GM13977 (cell line): ENCODE measurements at regions not wholly inside any gene's neighbourhood (a gene's known extent, or its start where the extent isn't known, plus 50 kb on each side); places are given as distances from the start of the nearest gene placed in this dataset.

Source experiments
- DNase-seq: peaks from one replicate; pipeline ENCODE4 v3.0.0; 2012; ENCODE audit warnings: low spot score
- CTCF ChIP-seq: IDR thresholded peaks from 2 replicates; pipeline ENCODE4 v1.5.1; 2012; ENCODE audit warnings: mild to moderate bottlenecking, control low read depth; ENCODE audit not compliant: insufficient read depth; ENCODE audit errors: extremely low read depth, missing control alignments
- in situ Hi-C: fragments of 300-500 bp; cut with MboI; formaldehyde crosslinking; loops from one replicate; pipeline ENCODE4 v1.12.0; 2022; ENCODE audit warnings: low sequenced_read_pairs, low pct_unique_long_range_greater_than_20kb, mixed read lengths, inconsistent platforms; ENCODE audit not compliant: unreplicated experiment

DNA sequence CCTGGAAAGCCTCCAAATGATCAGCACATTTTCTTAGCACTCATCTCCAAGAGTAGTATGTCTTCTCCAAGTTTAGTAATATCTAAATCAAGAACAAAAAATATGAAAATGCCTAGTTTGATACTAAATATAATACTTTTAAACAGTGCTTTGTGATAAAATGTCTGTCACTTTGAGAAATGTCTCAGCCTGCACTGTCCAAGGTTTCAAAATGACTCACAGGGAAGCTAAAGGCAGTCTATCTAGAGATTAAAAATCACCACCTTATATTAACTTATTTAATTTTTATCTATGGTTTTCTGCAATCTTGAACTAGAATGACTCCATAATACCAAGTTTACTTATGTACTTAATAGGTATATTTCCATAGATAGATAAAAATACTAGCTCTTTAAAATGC is 633.0 kb upstream of the C9orf72 start:
- no peak for DNase-seq
- no peak for TF ChIP-seq CTCF
- in situ Hi-C loops, result no loop called here

DNA sequence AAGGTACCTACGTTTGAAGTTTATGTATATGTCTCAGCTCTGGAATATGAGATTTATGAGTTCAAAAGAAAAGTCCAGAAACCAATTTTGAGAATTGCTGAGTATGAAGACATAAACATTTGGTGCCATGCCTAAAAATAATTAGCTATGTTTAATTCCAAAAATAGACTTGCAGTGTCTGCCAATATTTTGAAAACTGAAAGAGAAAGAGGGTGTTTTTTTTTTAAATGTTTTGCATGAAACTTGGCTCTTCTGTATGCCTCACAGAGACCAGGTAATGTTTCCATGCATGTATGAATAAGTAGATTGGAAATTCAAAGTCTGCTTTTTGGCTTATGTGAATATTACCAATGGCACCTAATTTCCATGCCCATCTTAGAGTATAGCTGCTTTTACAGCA is 634.4 kb upstream of the C9orf72 start:
- in situ Hi-C loops, result no loop called here
- TF ChIP-seq CTCF, result no peak
- no peak for DNase-seq

DNA sequence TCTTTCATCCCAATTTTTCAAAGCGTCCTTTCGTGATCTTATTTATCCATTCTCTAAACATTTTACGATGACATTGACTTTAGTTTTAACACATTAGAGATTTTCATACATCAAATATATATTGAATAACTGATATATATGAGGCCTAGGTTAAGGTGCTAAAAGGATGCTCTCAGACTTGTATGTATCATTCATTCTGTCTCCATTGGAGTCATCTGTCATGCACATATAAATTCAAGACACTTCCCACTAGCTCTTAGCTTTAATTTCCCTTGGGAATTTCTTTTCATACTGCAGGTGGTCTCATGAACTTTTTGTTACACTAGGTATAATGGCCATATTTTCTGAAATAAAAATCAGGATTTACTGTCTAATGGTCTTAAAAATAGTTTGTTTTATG is 635.8 kb upstream of the C9orf72 start:
- in situ Hi-C loops, result no loop called here
- TF ChIP-seq CTCF, result no peak

DNA sequence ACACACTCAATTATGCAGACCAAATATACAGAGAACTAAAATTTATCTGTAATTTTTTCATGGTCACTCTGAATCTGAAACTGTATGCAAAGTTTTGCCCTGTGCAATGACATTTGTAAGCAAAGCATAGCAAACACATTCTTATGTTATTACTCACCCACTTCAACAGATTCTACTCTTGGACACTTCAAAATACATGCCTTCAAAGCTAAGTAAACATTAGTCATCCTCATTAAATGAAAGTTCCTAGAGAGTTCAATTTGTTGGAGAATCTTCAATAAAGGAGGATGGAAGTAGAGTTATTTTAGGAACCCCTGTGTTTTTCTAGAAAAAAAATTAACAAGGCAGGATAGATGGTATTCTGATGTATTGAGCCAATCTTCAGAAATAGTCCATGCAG is 639.7 kb upstream of the C9orf72 start:
- TF ChIP-seq CTCF, result no peak
- in situ Hi-C loops, result no loop called here
- DNase-seq, result no peak

More for the DNA sequence above, 635.8 kb upstream of the C9orf72 start:
- no peak for DNase-seq

DNA sequence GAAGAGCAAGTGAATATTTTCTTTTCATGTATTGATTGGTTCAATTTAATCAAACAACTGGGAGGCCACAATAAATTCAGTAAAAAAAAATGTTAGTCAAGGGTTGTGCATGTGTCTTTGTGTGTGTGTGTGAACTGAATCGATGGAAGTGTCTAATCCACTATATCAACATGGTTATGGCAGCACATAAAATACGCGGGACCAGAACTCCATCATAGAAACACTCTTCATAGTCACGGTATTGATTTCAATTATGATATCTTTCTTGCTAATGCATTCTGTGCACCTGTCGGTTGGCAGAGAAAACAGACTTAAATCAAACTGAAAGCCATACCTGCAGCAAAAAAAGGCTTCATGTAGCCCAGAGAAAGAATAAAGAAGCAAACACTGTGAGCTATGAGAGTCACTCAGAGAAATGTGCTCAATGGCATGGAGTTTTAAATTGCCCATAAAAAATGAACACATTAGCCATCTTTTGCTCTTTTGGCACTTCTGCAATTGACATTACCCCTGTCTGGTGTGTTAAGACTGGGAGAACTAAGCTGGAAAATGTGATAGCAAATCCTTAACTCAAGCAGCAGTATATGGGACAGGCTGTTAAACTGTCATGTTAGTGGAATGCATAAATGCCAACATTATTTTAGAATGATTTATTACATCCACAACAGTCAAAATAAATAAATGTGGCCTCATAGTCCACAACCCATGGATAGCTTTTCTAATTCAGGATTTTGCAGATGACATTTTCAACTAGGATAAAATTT is 642.4 kb upstream of the C9orf72 start:
- TF ChIP-seq CTCF, result no peak
- no peak for DNase-seq
- in situ Hi-C loops, result no loop called here

GRCh38 chr9:28232686-28233085 is 659.4 kb upstream of the C9orf72 start:
- in situ Hi-C loops, result no loop called here
- TF ChIP-seq CTCF, result no peak
- no peak for DNase-seq
